Effector memory CD4-positive, alpha-beta T cell (primary cell): ENCODE measurements at regions not wholly inside any gene's neighbourhood (a gene's known extent, or its start where the extent isn't known, plus 50 kb on each side); places are given as distances from the start of the nearest gene placed in this dataset.

Source experiments
- DNase-seq, 3 donors: peaks; one replicate each; pipeline ENCODE4 v3.0.0-alpha.2; 2020
- H3K27ac ChIP-seq: 2 replicates; pipeline ENCODE4 v1.7.0; 2013; ENCODE audit warnings: mild to moderate bottlenecking, low read length, moderate library complexity; ENCODE audit not compliant: insufficient read depth, poor library complexity, severe bottlenecking
- H3K27me3 ChIP-seq: replicated peaks from 2 replicates; pipeline ENCODE4 v1.7.0; 2013; ENCODE audit warnings: mild to moderate bottlenecking, low read length; ENCODE audit not compliant: insufficient read depth, control insufficient read depth, poor library complexity, severe bottlenecking
- H3K36me3 ChIP-seq: 2 replicates; pipeline ENCODE4 v1.7.0; 2013; ENCODE audit warnings: mild to moderate bottlenecking, low read length, moderate library complexity; ENCODE audit not compliant: control insufficient read depth, insufficient read depth
- H3K4me1 ChIP-seq: 2 replicates; pipeline ENCODE4 v1.7.0; 2013; ENCODE audit warnings: low read length, mild to moderate bottlenecking; ENCODE audit not compliant: control insufficient read depth, insufficient read depth, poor library complexity, severe bottlenecking
- H3K4me3 ChIP-seq: 2 replicates; pipeline ENCODE4 v1.7.0; 2013; ENCODE audit warnings: low read length, low read depth, mild to moderate bottlenecking; ENCODE audit not compliant: insufficient read depth, poor library complexity, severe bottlenecking
- H3K9me3 ChIP-seq: 2 replicates; pipeline ENCODE4 v1.7.0; 2013; ENCODE audit warnings: mild to moderate bottlenecking, low read length, moderate library complexity; ENCODE audit not compliant: control insufficient read depth

- Histone ChIP-seq H3K4me3 (no peak overlapping the region), H3K9me3 (no peaks in the 10 kb centered on the region), H3K27ac (no peak overlapping the region), H3K27me3 (no peaks in the 10 kb centered on the region), H3K4me1 (no peaks in the 10 kb centered on the region), H3K36me3 (no peaks in the 10 kb centered on the region)
- no peak for DNase-seq
These were observed 237.3 kb upstream of the SP8 start for GRCh38 chr7:21023841-21024484.

DNA sequence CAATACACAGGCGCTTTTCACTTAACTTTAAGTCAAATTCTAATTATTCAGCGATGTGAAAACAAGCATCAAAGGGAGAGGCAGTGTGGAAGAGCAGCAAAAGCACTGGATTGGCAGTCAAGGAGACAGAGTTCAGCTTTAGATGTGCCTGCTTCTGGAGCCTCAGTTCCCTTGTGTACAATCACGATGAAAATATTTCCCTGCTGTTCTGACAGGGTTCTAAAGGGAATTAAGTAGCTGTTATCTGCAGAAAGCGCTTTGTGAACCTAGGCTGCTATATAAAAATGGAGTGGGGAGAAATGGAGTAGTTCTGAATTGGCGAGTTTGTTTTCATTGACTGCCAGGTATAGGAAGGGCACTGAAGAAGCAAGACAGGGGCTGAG, 237.8 kb upstream of the SP8 start:
- Histone ChIP-seq H3K9me3 (no peaks in the 10 kb centered on the region), H3K27ac (no peak overlapping the region), H3K36me3 (no peaks in the 10 kb centered on the region), H3K27me3 (no peaks in the 10 kb centered on the region), H3K4me3 (no peak overlapping the region), H3K4me1 (no peaks in the 10 kb centered on the region)
- DNase-seq, result no peak

DNA sequence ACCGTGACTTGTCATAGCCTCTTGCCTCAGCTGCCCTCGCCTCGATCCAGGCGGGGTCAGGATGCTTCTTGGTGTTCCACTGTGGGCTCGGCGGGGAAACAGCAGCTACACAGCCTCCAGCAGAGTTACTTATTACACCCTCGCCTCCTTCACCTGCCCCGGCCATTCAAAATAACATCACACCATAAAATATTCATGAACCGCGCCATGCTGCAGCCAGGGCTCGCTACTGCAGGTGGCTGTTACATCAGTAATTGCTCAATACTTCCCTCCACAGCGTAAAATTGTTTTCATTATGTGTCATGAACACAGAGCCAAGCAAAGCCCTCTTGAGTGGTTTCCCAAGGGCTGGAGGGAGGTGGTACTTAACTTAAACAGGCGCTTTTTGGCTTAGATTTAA, 241.5 kb upstream of the SP8 start:
- no peaks in the 10 kb centered on the region for H3K4me1 ChIP-seq
- H3K27me3 ChIP-seq, result no peaks in the 10 kb centered on the region
- H3K27ac ChIP-seq, result no peak overlapping the region
- H3K4me3 ChIP-seq, result no peak overlapping the region
- no peaks in the 10 kb centered on the region for H3K36me3 ChIP-seq
- H3K9me3 ChIP-seq, result no peaks in the 10 kb centered on the region
- no peak for DNase-seq

GRCh38 chr7:21028599-21028998, 241.9 kb upstream of the SP8 start:
- H3K27ac ChIP-seq, result no peak overlapping the region
- H3K9me3 ChIP-seq, result no peaks in the 10 kb centered on the region
- no peaks in the 10 kb centered on the region for H3K36me3 ChIP-seq
- no peak overlapping the region for H3K4me3 ChIP-seq
- H3K27me3 ChIP-seq, result no peaks in the 10 kb centered on the region
- DNase-seq, result no peak
- H3K4me1 ChIP-seq, result no peaks in the 10 kb centered on the region

- Histone ChIP-seq H3K4me1 (no peaks in the 10 kb centered on the region), H3K9me3 (no peaks in the 10 kb centered on the region), H3K27me3 (no peaks in the 10 kb centered on the region), H3K27ac (no peak overlapping the region), H3K36me3 (no peaks in the 10 kb centered on the region), H3K4me3 (no peak overlapping the region)
- no peak for DNase-seq
These were observed 242.3 kb upstream of the SP8 start for GRCh38 chr7:21029006-21029405.

GRCh38 chr7:21030237-21030871, 243.7 kb upstream of the SP8 start:
- no peak overlapping the region for H3K4me3 ChIP-seq
- H3K36me3 ChIP-seq, result no peaks in the 10 kb centered on the region
- no peaks in the 10 kb centered on the region for H3K4me1 ChIP-seq
- DNase-seq, result no peak
- H3K27me3 ChIP-seq, result no peaks in the 10 kb centered on the region
- no peak overlapping the region for H3K27ac ChIP-seq
- H3K9me3 ChIP-seq, result no peaks in the 10 kb centered on the region

DNA sequence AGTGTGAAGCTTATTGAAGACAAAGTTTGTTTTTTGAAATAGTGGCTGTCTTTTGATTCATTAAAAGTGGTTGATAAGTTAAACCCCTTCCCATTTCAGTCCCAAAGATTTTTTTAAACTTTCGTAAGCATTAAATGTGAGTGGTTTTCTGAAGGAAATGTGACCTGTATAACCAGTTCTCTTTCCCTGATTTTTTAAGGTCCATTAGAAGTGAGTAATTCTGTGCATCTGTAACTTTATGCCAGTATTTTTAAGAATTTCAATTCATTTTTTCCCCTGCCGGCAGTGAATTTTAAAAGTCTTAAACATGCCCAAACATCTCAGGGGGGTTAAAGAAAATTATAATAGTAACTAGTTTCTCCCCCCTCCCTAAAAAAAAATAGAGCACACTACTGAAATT, 254.6 kb upstream of the SP8 start:
- Histone ChIP-seq H3K27ac (no peak overlapping the region), H3K4me3 (no peak overlapping the region), H3K9me3 (no peaks in the 10 kb centered on the region), H3K36me3 (no peaks in the 10 kb centered on the region), H3K4me1 (no peaks in the 10 kb centered on the region), H3K27me3 (no peaks in the 10 kb centered on the region)
- DNase-seq, result no peak

DNA sequence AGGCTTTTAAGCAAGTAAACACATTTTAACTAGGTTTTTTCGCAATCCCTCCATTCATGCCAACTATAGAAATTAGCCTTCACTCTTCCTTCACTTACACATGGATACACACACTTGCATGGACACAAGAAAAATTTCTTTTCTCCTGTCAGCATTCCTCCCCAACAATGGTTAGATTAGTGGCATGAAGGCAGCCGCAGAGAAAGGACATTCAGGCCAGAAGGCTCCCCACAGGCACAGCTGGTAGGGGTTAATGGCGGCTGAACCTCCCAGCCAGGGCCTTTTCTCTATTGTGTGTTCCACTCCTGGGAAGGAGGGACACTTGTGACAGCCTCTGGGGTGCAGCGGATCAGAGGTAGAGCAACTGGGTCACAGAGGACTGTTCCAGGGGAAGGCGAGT, 255.0 kb upstream of the SP8 start:
- Histone ChIP-seq H3K4me1 (no peaks in the 10 kb centered on the region), H3K27me3 (no peaks in the 10 kb centered on the region), H3K27ac (no peak overlapping the region), H3K36me3 (no peaks in the 10 kb centered on the region), H3K9me3 (no peaks in the 10 kb centered on the region), H3K4me3 (no peak overlapping the region)
- DNase-seq, result no peak

DNA sequence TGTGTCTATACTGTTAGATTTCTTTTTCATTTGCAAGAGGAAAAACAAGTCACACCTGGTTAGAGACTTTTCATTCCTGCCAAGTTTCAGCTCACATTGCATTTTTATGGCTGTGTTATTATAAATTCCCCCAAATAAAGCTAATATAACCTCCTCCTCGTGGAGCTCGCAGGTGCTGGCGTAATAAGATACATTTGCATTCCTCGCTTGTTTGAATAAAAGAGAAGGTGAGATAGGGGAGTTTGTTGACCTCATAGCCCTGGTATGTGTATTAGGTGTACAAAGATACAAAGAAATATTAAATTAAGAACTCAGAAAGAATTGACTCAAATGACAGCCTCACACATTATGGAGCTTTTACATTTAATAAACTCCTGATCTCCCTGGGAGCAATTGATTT, 257.7 kb upstream of the SP8 start:
- Histone ChIP-seq H3K27me3 (no peaks in the 10 kb centered on the region), H3K4me1 (no peaks in the 10 kb centered on the region)

DNA sequence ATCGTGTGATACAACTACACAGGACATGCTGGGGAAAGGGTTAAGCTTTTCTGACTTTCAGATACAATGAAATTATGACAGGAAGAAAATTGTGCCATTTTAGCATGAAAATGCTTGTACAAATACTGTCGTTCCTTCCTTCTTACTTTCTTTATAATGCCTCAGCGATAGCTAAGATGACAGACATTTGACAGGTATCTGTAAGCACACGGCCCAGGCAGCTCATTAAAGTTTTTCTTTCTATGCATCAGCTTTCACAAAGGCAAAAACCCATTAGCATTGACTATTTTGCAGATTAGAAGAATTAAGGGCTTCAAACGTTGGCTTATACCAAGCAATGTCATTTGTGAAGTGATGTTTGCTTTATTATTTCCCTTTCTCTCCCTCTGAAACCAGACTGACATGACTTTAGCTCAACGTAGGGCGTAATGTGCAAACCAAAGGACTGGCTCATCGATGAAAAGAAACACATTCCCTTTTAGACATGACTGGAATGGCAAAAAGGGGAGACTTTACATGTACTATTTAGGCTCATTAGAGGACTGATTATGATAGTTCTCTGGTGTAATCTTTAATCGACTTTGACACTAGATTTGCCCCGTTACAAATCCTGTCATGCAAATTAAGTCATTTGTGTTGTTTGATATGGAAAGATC, 258.4 kb upstream of the SP8 start:
- H3K4me3 ChIP-seq, result no peak overlapping the region
- DNase-seq, result no peak
- no peak overlapping the region for H3K27ac ChIP-seq
- H3K9me3 ChIP-seq, result no peaks in the 10 kb centered on the region
- H3K27me3 ChIP-seq, result no peaks in the 10 kb centered on the region
- H3K4me1 ChIP-seq, result no peaks in the 10 kb centered on the region
- H3K36me3 ChIP-seq, result no peaks in the 10 kb centered on the region

More for the DNA sequence above, 257.7 kb upstream of the SP8 start:
- Histone ChIP-seq H3K9me3 (no peaks in the 10 kb centered on the region), H3K36me3 (no peaks in the 10 kb centered on the region), H3K4me3 (no peak overlapping the region), H3K27ac (no peak overlapping the region)
- DNase-seq, result no peak
